ENCODE measurements at regions not wholly inside any gene's neighbourhood (a gene's known extent, or its start where the extent isn't known, plus 50 kb on each side); places are given as distances from the start of the nearest gene placed in this dataset.

DNA sequence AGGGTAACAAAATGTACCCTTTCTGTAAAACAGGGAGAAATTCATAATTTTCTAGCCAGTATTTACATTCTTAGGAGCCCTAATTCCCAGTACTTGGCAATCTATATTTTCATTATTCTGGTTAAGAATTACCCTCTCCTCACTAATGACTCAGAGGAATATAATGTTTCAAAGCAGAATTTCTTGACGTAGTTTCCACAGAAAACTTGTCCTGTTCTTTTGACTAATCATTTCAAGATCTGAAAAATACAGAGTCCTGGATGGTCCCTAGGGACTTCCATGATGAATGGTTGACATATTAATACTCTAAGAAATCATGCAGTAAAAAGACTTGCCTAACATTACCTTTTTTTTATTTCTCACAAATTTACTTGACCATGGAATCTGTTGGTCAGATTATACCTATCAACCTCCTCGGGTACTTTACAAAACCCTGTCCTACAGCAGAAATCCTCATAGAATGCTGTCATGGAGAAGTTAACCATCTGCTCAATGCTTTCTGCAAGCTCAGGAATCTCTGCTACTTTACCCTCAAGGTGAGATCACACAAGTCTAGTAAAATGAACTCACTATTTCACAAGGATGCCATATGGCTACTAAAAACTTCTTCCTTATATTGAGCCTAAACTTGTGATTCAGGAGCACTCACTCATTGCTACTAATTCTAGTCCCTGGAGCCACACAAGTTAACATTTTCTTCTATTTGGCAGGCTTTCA is 202.1 kb upstream of the CNR1 start:
- TF ChIP-seq RAD21 (CRISPR knock-in tag; IDR thresholded peaks at IDR 0.05) (no peak), SP5 (CRISPR knock-in tag; IDR thresholded peaks at IDR 0.05; ENCODE audit: borderline replicate concordance, low read depth) (no peak)
- TF ChIP-seq, protein P1, sequence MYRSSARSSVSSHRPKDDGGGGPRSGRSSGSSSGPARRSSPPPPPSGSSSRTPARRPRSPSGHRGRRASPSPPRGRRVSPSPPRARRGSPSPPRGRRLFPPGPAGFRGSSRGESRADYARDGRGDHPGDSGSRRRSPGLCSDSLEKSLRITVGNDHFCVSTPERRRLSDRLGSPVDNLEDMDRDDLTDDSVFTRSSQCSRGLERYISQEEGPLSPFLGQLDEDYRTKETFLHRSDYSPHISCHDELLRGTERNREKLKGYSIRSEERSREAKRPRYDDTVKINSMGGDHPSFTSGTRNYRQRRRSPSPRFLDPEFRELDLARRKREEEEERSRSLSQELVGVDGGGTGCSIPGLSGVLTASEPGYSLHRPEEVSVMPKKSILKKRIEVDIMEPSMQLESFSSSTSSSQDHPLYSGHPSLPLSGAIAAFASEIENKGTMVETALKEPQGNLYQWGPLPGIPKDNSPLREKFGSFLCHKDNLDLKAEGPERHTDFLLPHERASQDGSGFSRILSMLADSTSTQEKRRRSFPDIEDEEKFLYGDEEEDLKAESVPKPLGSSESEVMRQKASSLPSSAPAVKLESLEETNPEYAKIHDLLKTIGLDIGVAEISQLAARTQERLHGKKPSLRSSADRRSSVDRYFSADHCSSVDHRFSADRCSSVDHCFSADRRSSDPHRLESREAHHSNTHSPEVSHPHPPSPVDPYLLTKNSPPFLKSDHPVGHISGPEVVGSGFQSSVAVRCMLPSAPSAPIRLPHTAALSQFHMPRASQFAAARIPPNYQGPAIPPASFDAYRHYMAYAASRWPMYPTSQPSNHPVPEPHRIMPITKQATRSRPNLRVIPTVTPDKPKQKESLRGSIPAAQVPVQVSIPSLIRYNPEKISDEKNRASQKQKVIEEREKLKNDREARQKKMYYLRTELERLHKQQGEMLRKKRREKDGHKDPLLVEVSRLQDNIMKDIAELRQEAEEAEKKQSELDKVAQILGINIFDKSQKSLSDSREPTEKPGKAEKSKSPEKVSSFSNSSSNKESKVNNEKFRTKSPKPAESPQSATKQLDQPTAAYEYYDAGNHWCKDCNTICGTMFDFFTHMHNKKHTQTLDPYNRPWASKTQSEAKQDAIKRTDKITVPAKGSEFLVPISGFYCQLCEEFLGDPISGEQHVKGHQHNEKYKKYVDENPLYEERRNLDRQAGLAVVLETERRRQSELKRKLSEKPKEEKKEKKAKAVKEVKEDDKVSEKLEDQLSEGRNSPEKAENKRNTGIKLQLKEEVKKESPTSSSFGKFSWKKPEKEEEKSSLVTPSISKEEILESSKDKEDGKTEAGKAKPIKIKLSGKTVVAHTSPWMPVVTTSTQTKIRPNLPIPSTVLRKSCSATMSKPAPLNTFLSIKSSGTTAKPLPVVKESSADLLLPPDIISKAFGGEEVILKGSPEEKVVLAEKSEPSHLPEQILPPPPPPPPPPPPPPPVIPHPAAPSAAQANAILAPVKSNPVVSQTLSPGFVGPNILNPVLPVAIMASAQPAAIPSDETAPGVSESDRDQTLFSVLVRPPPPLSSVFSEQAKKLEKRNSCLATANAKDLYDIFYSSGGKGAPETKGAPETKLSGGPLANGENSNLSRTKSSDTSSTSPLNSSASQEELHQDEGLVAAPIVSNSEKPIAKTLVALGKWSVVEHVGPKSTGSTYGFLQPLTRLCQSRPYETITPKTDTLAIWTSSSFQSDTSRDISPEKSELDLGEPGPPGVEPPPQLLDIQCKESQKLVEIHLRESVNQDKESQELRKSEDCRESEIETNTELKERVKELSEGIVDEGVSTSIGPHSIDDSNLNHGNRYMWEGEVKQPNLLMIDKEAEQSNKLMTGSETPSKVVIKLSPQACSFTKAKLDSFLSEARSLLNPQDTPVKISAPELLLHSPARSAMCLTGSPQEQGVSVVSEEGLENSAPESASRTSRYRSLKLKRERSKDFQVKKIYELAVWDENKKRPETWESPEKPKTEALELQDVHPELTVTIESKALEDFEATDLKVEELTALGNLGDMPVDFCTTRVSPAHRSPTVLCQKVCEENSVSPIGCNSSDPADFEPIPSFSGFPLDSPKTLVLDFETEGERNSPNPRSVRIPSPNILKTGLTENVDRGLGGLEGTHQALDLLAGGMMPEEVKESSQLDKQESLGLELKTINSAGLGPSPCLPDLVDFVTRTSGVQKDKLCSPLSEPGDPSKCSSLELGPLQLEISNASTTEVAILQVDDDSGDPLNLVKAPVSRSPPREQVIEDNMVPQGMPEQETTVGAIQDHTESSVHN (CRISPR knock-in tag; IDR thresholded peaks at IDR 0.05) = no peak
